Epithelial cell of prostate (primary cell): ENCODE measurements at regions not wholly inside any gene's neighbourhood (a gene's known extent, or its start where the extent isn't known, plus 50 kb on each side); places are given as distances from the start of the nearest gene placed in this dataset.

Experiments used
- DNase-seq: peaks from one replicate; pipeline ENCODE4 v3.0.0-alpha.2; 2011; ENCODE audit warnings: low read depth, low spot score
- H3K27ac ChIP-seq: fragments of 450-650 bp; 2 replicates; pipeline ENCODE4 v1.5.1; 2017; ENCODE audit warnings: mild to moderate bottlenecking

DNA sequence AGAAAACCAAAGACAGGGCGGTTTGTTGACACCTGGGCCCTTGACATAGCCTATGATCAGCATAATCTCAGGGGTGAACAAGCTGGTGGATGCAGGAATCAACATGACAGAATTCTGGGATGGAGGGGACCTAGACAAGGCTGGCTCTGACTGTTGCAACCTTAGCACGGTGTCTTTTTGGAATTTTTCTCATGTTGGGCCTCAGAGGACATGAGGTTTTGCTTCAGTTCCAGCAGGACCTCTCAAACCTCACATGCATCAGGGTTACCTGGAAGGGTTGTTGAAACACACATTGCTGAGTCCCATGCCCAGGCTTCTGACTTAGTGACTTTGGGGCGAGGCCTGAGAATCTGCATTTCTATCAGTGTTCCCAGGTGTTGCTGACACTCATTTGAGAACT, 345.6 kb upstream of the B3GAT1 start:
- H3K27ac ChIP-seq: no peak overlapping the region
- DNase-seq: no peak

DNA sequence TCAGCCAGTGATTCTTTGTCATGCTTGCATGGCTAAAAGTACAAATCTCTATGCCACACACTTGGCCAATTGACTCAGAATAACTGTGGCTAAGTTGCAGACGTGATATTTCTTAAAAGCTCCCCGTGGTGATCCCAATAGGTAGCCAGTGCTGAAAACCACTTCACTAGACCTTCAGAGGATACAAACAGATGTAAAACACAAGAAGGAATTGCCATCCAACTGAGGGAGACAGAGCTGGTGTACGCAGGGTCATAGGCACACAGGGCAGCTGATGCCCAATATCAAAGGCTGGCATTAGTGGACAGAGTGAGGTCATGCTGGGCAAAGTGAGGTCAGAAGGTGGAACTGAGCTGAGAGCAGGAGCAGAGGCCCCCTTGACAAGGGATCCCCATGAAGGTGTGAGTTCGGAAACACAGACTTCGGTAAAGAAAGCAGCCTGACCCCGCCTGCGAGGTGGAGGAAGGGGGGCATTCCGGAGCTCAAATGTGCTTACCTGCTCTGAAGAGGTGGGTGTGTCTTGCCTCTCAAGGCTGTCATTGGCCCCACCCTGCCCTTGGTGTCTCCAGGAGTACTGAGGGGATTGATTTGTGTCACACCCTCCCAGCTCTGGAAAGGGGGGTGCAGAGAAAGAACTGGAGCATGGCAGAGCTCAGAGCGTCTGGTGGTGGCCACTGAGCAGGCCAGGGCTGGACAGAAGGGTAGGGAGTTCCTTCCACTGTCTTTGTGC, 344.9 kb upstream of the B3GAT1 start:
- DNase-seq: no peak
- H3K27ac ChIP-seq: no peak overlapping the region

DNA sequence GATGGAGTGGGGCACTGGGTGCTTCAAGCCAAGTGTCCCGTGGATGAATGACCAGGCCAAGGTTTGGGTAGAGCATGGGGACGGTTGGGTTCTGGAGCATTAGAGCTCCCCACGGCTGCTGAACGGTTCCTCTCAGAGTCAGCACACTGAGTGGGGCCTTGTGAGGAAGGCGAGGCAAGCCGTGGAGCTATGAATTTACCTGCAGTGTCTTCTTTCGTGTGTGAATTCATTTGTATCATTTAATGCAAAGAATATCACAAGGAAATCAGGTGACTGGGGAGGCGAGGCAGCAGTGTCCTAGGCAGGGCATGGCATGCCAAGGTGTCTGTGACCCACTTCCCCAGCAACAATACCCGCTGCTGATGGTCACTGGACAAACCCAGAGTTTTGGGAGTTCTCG, 343.5 kb upstream of the B3GAT1 start:
- no peak for DNase-seq
- no peak overlapping the region for H3K27ac ChIP-seq

GRCh38 chr11:134754521-134755198, 342.6 kb upstream of the B3GAT1 start:
- no peak overlapping the region for H3K27ac ChIP-seq
- DNase-seq: no peak

GRCh38 chr11:134753771-134754520, 341.9 kb upstream of the B3GAT1 start:
- H3K27ac ChIP-seq: no peak overlapping the region
- no peak for DNase-seq

DNA sequence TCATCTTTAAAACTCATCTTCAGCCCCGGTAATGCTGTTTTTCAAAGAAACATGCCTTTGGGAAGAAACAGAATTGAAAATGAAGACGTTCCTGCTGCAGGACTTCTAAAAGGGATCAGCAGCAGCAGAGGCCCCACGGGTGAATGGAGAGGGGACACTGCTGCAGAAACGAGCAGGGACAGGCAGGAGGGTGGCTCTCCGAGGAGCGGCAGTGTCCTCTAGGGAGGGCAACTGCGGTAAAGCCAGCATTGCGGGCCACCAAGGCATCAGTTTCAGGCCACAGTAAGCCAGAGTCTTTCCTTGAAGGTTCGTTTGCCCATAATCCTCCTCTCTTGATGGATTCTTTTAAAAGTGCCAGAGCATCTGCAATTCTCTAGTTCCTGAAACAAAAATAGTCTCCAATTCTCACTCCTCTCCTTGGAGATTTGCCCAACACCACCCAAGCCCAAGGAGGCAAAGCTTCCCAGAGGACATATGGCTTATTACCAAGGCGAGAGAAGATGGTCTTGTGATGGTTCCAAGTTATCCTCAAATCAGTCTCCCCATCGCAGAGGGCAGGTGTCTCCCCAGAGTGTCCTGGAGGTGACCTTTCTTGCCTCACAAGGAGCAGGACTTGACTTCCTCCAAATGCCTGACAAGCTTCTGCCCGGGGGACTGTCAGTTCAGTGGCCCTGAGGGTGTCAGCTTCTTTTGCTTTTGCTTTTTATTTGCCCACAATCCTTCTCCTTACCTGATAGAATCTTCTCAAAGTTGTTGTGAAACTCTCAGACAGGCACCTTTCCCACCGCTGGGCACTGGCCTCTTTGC, 341.1 kb upstream of the B3GAT1 start:
- H3K27ac ChIP-seq: no peak overlapping the region
- no peak for DNase-seq

- H3K27ac ChIP-seq: no peak overlapping the region
- DNase-seq: no peak
These were observed 340.5 kb upstream of the B3GAT1 start for GRCh38 chr11:134752526-134752925.

DNA sequence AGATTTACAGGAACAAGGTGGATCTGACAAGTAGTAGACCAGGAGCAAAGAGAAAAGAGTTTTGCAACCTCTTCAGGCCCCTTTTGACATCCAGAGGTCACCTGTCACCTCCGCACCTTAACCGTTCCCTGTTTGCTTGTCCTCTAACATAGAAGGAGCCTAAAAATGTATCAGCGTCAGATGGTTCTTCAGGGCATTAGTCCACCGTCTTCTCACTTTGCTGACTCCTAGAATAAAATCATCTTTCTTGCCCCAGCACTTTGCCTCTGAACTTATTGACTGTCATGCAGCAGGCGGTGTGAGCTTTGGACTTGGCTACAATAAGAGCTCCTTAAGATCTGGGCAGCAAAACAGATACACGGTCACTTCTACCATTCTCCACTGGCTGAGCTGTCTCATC, 339.7 kb upstream of the B3GAT1 start:
- H3K27ac ChIP-seq: no peak overlapping the region
- no peak for DNase-seq

- no peak overlapping the region for H3K27ac ChIP-seq
- no peak for DNase-seq
These were observed 339.1 kb upstream of the B3GAT1 start for GRCh38 chr11:134751031-134751585.

DNA sequence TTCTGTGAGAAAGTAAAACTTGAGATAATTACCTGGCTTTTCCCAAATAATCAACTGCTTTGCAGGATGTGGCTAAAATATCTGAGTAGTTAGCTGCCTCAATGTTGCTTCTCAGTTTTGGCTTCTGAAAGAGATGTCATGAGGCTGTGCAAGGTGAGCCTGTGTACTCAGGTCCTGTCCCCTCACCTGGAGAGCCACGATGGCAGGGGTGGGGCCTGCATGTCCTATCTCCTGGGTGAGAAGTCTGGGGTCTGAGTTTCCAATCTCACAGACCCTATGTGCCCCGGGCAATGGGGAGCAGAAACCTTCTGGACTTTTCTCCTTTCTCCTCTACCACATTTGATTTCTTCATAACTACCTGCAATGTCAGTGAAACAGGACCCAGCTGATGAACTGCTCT, 338.6 kb upstream of the B3GAT1 start:
- H3K27ac ChIP-seq: no peak overlapping the region
- DNase-seq: no peak

- no peak overlapping the region for H3K27ac ChIP-seq
- no peak for DNase-seq
These were observed 337.2 kb upstream of the B3GAT1 start for GRCh38 chr11:134749040-134749839.

DNA sequence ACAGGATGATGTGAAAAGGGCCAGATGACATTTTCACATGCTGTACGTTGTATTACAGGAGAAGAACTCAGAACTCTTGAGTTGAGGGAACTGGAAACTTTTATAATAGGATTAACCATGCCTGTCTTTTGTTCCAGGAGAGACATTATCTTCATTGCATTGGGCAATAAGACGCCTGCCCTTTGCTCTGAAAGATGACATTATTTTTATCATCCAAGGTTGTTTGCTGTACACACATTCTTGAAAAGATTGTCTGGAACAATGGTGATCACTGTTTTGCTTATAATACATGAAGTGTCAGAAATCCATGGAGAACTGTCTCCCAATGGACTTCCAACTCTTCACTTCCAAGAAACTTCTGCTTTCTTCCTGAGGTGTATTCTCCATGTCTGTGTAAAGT, 334.6 kb upstream of the B3GAT1 start:
- DNase-seq: no peak
- no peak overlapping the region for H3K27ac ChIP-seq

DNA sequence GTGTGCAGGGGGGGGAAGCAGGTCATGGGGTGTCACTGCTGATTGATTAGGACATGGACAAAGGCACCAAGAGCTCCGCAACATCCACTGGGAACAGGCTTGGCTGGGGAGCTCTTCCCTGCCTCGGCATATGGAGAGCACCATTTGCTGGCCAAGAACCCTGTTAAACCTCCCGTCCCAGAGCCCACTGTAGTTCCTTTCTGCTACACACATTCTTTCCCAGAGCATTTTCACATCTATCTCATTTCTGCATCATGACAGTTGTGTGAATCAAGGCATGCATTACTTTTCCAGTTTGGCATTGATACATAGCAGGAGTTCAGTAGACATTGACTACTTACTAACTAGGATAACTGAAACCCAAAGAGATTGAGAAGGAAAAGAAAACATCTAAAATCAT, 333.4 kb upstream of the B3GAT1 start:
- DNase-seq: no peak
- H3K27ac ChIP-seq: no peak overlapping the region

DNA sequence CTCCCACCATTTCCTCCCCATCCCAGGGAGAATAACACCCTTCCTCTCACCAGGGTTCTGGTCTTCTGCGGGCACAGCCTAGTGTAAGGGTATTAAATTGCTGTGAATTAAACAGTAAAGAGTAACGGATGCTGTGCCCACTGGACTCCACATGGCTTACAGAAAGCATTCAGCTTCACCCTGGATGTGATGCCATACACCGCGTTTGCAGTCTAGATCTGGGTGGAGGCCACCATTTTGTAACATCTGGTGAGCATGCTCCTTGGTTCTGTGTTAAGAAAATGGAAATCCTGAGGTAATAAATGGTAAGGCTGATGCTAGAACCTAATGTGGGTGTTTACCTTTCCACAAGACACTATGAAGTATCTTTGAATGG, 331.8 kb upstream of the B3GAT1 start:
- H3K27ac ChIP-seq: no peak overlapping the region

GRCh38 chr11:134742956-134743819, 331.1 kb upstream of the B3GAT1 start:
- H3K27ac ChIP-seq: no peak overlapping the region
- DNase-seq: no peak

More for the DNA sequence above, 331.8 kb upstream of the B3GAT1 start:
- DNase-seq: no peak

DNA sequence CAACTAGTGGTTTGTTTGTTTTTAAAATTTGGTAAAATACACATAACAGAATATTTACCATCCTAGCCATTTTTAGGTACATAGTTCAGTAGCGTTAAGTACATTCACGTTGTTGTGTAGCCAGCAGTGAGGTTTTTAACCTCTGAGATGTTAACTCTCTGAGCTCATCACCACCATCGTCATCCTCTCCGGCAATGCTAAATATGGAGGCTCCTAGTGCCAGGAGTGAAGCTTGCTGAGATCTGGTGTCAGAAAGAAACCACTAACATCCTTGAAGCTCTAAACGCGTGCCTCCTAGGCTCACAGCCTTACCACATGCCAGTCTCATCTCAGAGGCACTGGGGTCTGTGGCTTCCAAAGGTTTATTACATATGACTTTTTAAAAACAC, 330.2 kb upstream of the B3GAT1 start:
- no peak for DNase-seq
- no peak overlapping the region for H3K27ac ChIP-seq

DNA sequence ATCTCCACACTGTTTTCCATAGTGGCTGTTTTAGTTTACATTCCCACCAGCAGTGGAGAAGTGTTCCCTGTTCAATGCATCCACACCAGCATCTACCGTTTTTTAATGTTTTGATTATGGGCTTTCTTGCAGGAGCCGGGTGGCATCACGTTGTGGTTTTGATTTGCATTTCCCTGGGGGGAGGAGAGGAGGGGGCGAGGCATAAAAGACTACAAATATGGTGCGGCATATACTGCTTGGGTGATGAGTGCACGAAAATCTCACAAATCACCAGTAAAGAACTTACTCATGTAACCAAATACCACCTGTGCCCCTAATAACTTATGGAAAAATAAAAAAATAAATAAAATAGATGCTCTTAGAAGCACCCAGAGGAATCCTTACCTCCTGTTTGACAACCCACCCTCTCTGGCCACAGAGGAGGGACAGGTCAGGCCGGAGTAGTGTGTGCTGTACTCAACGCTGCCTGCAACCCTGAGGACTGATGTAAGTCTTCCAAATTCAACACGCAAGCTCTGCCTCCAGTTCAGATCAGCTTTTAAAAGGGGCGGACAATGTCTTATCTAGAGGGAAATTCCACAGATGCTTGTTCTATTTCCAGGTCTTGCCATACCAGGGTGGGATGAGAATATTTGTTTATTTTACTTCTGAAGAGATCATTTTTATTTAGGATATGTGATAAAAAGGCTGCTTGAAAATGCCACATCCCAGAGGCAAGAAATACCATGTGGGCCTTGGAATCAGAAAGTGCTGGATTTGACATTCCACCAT, 329.6 kb upstream of the B3GAT1 start:
- no peak overlapping the region for H3K27ac ChIP-seq
- DNase-seq: no peak
